Naive B cell (primary cell): ENCODE measurements at regions not wholly inside any gene's neighbourhood (a gene's known extent, or its start where the extent isn't known, plus 50 kb on each side); places are given as distances from the start of the nearest gene placed in this dataset.
A peak's percentile ranks its signal among the peaks of the same experiment; 100 is the strongest.
"Not testable (repeated sequence)": the region's sequence is repeated elsewhere in the genome, so short reads cannot be mapped to it uniquely, and the experiment has no call there.

ENCODE experiments used
- ATAC-seq, 2 donors: fragments of 150-1000 bp; cut with Tn5 transposase; 2 replicates each; pipeline ENCODE4 v1.10.0; 2021; ENCODE audit warnings: low read depth in 2 of 2, mild to moderate bottlenecking in 2 of 2, moderate library complexity in 2 of 2
- DNase-seq: peaks from one replicate; pipeline ENCODE4 v3.0.0; 2022
- H3K27ac Mint-ChIP-seq, 6 donors: one replicate each; pipeline ENCODE4 v1.8.0; 2020 to 2022; ENCODE audit warnings: mild to moderate bottlenecking in 6 of 6, mixed read lengths in 6 of 6, moderate library complexity in 5 of 6, inconsistent platforms in 2 of 6
- H3K27me3 Mint-ChIP-seq, 3 donors: one replicate each; pipeline ENCODE4 v1.8.0; 2021 to 2022; ENCODE audit warnings: mixed read lengths in 3 of 3, mild to moderate bottlenecking in 1 of 3
- H3K36me3 Mint-ChIP-seq, 2 donors: one replicate each; pipeline ENCODE4 v1.8.0; 2020 to 2022; ENCODE audit warnings: mixed read lengths in 2 of 2, inconsistent platforms in 1 of 2, mild to moderate bottlenecking in 1 of 2
- H3K4me1 Mint-ChIP-seq, 3 donors: one replicate each; pipeline ENCODE4 v1.8.0; 2020 to 2022; ENCODE audit warnings: mixed read lengths in 3 of 3, inconsistent platforms in 1 of 3, mild to moderate bottlenecking in 1 of 3, moderate library complexity in 1 of 3
- H3K4me3 Mint-ChIP-seq, 8 donors: one replicate each; pipeline ENCODE4 v1.8.0; 2020 to 2022; ENCODE audit warnings: mild to moderate bottlenecking in 8 of 8, mixed read lengths in 8 of 8, moderate library complexity in 8 of 8, inconsistent platforms in 2 of 8
- H3K9me3 Mint-ChIP-seq, 7 donors: one replicate each; pipeline ENCODE4 v1.8.0; 2020 to 2022; ENCODE audit warnings: mixed read lengths in 7 of 7, mild to moderate bottlenecking in 5 of 7, inconsistent platforms in 2 of 7, moderate library complexity in 1 of 7

DNA sequence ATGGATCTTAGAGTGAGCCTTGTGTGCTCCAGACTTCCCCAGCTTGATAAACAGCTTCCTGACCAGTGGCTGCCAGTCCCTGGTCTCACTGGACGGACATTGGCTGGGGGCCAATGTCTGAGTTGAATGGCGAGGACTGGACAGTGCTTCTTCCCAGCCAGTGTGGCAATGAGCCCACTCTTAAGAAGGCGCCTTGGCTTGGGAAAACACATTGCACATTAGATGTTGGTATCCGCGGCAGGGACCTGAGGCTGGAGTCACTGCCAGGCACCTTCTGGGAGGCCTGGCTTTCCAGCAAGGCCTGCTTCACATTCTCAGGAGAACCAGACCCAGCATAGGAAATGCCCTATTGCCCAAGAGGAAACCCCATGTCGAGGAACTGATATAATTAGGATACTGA lies 273.5 kb upstream of the PLGLB1 start:
- not testable (repeated sequence) for H3K4me1 Mint-ChIP-seq, H3K9me3 Mint-ChIP-seq, H3K27ac Mint-ChIP-seq, H3K4me3 Mint-ChIP-seq, ATAC-seq, H3K36me3 Mint-ChIP-seq, DNase-seq, H3K27me3 Mint-ChIP-seq

DNA sequence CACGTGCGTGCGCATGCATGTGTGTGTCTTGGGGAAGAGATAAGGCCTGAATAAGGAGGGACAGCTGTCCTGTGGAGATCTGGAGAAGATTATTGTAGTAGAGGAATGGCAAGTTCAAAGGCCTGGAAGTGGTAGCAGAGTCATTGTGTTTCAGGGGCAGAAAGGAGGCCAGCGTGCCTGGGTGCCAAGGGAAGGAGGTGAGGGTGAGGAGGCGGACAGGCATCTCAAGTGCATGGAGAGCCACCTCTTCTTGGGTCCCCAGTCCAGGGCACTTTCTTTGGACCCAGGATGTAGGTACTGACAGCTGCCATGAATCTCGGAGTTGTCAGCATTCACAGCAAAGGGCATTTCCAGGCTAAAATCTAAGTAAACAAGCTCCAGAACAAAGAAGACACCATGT lies 279.7 kb upstream of the PLGLB1 start:
- H3K9me3 Mint-ChIP-seq, H3K36me3 Mint-ChIP-seq, DNase-seq, H3K4me1 Mint-ChIP-seq, H3K4me3 Mint-ChIP-seq, ATAC-seq, H3K27ac Mint-ChIP-seq: not testable (repeated sequence)
- H3K27me3 Mint-ChIP-seq: peaks cover 0 to 13% (median 12%) of the 10 kb centered on the region in 3 donors

DNA sequence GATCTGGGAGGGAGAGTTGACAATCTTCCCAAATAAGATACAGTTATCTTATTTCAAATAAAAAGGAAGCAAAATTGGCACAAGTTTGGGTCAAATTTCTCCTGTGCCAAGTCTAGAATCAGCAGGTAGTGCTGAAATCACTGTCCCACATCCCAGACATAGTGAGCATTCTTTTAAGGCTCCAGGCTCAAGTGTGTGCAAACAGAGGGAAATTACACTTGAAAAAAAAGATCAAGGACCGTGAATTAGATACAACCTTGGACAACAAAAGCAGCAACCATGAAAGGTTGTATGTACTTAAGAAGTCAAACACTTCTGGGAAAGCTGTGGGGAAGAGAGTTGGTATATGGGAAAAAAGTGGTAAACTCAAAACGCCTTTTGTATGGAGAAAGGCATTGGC lies 280.2 kb upstream of the PLGLB1 start:
- H3K4me1 Mint-ChIP-seq, H3K4me3 Mint-ChIP-seq, H3K36me3 Mint-ChIP-seq, H3K9me3 Mint-ChIP-seq, DNase-seq, H3K27ac Mint-ChIP-seq, ATAC-seq: not testable (repeated sequence)
- H3K27me3 Mint-ChIP-seq: peaks cover 0 to 13% (median 12%) of the 10 kb centered on the region in 3 donors

DNA sequence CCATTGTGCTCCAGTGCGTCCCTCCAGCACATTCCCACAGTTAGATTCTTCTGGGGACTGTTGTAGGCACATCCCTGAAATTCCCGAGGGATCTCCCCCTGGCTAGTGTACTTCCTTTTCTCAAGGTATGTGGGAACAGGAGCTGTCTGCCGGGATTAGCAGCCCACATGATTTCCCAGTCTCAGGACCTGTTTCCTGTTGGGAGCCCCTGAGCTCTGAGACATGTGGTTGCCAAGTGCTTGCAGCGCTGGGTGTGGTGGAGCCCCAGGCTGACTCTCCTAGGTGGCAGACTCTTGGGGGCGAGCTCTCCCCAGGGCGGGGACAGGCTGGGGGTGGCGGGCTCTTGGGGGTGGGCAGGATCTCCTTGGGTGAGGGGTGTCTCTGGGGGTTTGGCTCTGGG lies 287.0 kb upstream of the PLGLB1 start:
- not testable (repeated sequence) for H3K4me3 Mint-ChIP-seq, H3K4me1 Mint-ChIP-seq, DNase-seq, H3K27ac Mint-ChIP-seq, H3K36me3 Mint-ChIP-seq, H3K9me3 Mint-ChIP-seq, H3K27me3 Mint-ChIP-seq, ATAC-seq

DNA sequence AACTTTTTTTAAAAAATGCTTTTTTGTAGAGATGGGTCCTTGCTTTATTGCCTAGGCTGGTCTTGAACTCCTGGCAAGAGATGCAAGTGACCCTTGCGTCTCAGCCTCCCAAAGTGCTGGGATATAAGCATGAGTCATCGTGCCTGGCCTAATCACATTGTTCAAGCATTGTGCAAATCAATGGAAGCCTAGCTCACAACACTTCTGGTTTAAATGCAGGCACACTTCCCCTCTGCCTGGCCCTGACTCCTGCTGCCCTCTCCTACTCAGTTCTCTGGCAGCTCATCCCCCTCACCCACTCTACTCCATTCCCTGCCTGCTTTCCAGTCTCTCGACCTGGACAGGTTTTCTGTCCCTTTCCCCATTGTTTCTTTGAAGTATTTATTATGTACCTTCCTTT lies 288.1 kb upstream of the PLGLB1 start:
- not testable (repeated sequence) for H3K27ac Mint-ChIP-seq, H3K4me1 Mint-ChIP-seq, H3K4me3 Mint-ChIP-seq, H3K9me3 Mint-ChIP-seq, ATAC-seq, DNase-seq, H3K27me3 Mint-ChIP-seq, H3K36me3 Mint-ChIP-seq

DNA sequence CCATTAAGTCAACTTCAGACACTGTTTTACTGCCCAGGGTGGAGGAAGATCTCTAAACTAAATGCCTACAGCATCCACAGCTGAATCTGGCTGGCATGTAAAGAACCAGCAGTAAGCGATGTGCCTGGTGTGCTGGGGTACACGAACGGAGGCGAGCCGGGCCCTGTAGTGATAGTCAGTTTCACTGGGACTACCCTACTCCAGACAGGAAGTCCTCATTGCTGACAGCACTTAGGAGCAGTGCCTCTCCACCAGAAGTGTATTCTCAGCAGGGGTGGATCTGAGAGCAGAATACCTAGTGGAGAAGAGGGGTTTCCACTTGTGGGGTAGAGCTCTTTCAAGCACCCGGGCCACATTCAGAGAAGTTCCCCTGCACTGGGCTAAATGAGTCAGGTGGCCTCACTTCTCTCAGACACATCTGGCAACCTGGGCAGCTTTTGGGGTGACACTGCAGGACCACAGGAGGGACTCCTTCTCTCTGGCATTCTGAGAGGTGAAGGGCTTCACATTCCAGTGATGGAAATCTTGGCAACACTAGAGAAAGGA lies 290.3 kb upstream of the PLGLB1 start:
- H3K27me3 Mint-ChIP-seq, H3K36me3 Mint-ChIP-seq, H3K4me3 Mint-ChIP-seq, ATAC-seq, H3K9me3 Mint-ChIP-seq, DNase-seq, H3K4me1 Mint-ChIP-seq, H3K27ac Mint-ChIP-seq: not testable (repeated sequence)

DNA sequence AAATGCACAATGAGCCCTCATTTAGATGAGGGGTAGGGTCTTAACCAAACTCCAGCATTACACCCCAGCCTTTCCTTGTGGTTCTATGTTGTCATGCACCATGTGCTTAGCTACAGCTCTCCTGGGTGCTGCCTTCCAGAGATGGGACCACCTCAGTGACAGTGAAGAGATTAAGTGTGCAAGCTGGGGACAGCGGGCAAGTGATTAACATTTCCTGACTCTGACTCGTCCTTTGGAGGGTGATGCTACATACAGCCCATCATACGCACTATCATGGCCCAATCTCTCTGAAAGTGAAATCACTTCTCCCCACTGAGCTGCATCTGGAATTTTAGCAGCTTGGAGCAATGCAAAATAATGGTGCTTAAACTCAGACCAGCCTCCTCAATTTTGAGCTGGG lies 293.0 kb upstream of the PLGLB1 start:
- not testable (repeated sequence) for ATAC-seq, H3K27ac Mint-ChIP-seq, H3K27me3 Mint-ChIP-seq, DNase-seq, H3K9me3 Mint-ChIP-seq, H3K36me3 Mint-ChIP-seq, H3K4me1 Mint-ChIP-seq, H3K4me3 Mint-ChIP-seq

DNA sequence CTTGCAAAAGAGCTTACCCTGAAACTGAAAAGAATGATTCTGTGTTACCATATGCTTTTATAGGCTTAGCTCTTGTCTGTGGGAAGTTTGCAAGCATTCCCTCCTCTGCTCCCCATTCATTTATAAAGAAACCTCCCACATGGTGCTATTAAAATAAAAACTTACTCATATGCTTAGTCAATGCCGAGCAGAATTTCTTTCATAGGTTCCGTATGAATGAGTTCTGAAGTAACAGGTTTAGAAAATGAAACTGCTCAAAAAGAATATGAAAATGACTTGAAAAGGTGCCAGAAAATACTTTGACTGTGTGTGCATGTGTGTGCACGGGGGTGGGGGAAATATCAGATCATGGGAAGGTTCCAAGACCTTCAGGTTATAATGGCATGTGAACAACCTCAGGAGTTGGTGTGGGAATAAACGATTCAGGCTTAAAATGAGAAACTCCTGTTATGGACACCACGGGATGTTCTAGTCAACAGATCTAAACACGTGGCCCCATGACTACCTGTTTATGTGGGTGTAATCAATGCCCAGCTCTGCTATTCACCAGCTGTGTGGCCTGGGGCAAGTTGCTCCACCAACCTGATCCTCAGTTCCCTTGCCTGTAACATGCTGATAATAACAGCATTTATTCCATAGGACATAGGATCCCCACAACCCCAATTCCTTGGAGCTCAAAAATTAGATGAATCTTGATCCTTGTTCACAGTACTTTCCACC lies 293.7 kb upstream of the PLGLB1 start:
- not testable (repeated sequence) for H3K4me3 Mint-ChIP-seq, H3K27me3 Mint-ChIP-seq, H3K36me3 Mint-ChIP-seq, H3K9me3 Mint-ChIP-seq, H3K27ac Mint-ChIP-seq, H3K4me1 Mint-ChIP-seq, DNase-seq
- ATAC-seq: peak; percentile 72 to 82

DNA sequence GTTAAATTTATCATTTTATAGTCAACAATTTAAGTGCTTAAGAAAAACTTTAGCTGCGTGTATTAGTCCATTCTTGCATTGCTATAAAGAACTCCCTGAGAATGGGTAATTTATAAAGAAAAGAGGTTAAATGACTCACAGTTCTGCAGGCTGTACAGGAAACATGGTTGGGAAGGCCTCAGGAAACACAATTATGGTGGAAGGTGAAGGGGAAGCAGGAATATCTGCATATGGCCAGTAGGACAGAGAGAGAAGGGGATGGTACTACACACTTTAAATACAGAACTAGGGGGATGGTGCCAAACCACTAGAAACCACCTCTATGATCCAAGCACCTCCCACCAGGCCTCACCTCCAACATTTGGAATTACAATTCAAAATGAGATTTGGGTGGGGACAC lies 295.5 kb upstream of the PLGLB1 start:
- H3K9me3 Mint-ChIP-seq, H3K4me1 Mint-ChIP-seq, H3K36me3 Mint-ChIP-seq, DNase-seq, ATAC-seq, H3K4me3 Mint-ChIP-seq, H3K27ac Mint-ChIP-seq, H3K27me3 Mint-ChIP-seq: not testable (repeated sequence)

DNA sequence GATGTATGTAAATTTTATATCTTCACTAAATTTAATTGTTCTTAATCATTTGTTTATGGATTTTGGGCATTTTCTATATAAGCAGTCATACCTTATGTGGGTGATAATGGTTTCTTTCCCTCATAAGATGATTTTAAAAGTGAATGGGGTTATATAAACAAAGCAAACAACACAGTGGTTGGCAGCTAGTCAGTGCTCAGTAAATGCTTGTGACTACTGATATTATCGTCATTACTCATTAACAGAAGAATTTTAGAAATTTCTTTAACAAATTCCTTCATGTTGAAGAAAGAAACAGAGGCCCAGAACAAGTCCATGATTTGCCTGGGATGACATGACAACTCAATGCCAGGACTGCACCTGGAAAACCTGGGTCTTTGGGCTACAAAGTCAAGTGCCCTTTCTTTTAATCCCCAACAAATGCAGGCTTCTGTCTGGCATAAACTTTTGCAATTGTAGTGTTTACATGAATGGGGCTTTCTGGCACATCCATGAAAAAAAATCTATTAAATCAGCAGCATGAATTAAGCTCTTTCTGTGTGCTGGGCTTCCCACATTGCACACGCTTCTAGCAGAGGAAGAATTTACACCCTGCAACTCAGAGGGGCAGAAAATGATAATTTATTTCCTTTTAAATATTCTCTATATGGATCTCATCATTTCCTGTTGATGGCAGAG lies 297.3 kb upstream of the PLGLB1 start:
- not testable (repeated sequence) for H3K36me3 Mint-ChIP-seq, H3K4me3 Mint-ChIP-seq, H3K27me3 Mint-ChIP-seq, H3K9me3 Mint-ChIP-seq, ATAC-seq, DNase-seq, H3K27ac Mint-ChIP-seq, H3K4me1 Mint-ChIP-seq

DNA sequence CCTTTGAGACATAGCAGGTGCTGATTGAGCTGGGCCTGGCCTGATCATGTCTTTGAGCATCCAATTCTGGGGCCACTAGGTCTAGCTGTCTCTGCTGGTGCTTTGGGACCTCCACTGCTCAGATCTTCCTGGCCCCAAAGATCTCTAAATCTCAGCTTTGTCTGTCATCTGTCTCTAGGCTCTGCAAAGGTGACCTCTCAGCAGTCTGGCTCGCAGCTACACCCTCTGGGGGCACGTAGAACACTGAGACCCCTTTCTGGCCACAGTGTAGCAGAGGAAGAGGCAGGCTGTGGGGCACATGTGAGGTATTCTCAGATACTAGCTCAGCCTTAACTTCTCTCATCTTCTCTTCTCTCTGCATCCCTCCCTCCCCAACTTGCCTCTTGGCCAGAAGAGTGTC lies 298.1 kb upstream of the PLGLB1 start:
- not testable (repeated sequence) for DNase-seq, H3K4me3 Mint-ChIP-seq, H3K36me3 Mint-ChIP-seq, ATAC-seq, H3K4me1 Mint-ChIP-seq, H3K27me3 Mint-ChIP-seq, H3K27ac Mint-ChIP-seq, H3K9me3 Mint-ChIP-seq

DNA sequence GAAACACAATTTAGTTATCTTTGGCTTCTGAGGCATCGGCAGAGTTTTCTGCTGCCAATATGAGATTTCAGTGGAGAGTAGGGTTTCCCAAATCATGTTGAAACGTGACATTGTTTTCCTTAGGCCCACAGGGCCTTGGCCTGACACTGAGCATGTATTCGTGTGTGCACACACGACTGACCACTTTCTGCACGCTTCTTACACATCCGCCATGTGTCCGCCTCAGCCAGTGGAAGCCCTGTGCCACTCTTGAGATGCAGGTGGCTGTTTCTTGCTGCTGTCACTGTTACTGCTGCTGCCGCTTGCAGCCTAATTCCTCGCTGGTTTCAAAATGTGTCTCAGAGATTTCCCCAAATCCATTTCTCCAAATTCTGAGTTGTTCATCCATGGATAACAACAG lies 299.6 kb upstream of the PLGLB1 start:
- H3K9me3 Mint-ChIP-seq, ATAC-seq, H3K4me1 Mint-ChIP-seq, H3K27ac Mint-ChIP-seq, H3K4me3 Mint-ChIP-seq, H3K36me3 Mint-ChIP-seq, DNase-seq, H3K27me3 Mint-ChIP-seq: not testable (repeated sequence)

DNA sequence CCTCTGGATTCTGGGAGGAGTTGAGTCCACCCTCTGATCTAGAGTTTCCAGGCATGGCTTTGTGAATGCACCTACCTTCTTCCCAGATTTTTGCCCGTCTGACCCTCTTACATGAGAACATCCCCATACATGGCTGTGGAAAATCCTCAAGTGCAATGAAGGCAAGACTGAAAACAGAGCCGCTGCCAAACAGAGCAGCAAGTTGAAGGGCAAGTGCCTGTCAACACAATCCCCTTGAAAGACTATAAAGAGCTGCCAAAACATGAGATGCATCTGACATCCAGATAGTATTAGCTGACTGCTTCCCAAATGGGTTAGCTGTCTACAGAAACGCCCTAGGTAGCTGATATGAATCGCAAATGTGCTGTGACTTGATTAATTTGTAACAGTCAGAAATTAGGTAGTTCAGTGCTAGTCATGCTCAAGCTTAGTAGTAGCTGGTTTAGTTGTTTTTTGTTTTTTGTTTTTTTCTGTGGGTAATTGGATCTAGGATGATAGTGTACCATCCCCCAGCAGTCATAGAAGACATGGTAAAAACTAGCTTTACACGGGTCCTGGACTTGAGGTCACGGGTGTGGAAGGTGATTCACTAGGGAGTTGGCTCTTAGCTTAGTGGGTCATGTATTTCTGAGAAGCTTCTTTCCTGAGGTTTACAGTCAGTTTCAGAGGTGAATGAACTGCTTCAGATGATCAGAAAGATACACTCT lies 302.8 kb upstream of the PLGLB1 start:
- DNase-seq, H3K36me3 Mint-ChIP-seq, H3K4me1 Mint-ChIP-seq, ATAC-seq, H3K27ac Mint-ChIP-seq, H3K9me3 Mint-ChIP-seq, H3K27me3 Mint-ChIP-seq: not testable (repeated sequence)
- peak overlapping the region in 1 of 8 donors; percentile 62 for H3K4me3 Mint-ChIP-seq
